Mucosa of rectum (tissue), 2 donors: ENCODE measurements at regions not wholly inside any gene's neighbourhood (a gene's known extent, or its start where the extent isn't known, plus 50 kb on each side); places are given as distances from the start of the nearest gene placed in this dataset.

ENCODE experiments used
- H3K27ac ChIP-seq, 2 donors: one replicate each; pipeline ENCODE4 v1.7.0; 2013; ENCODE audit warnings: inconsistent platforms in 2 of 2, low read depth in 2 of 2, low read length in 2 of 2
- H3K27me3 ChIP-seq, 2 donors: one replicate each; pipeline ENCODE4 v1.7.0; 2013; ENCODE audit warnings: low read length in 2 of 2; ENCODE audit not compliant: control insufficient read depth in 2 of 2, insufficient read depth in 2 of 2
- H3K36me3 ChIP-seq, 2 donors: one replicate each; pipeline ENCODE4 v1.7.0; 2013; ENCODE audit warnings: low read length in 2 of 2; ENCODE audit not compliant: control insufficient read depth in 2 of 2, insufficient read depth in 2 of 2
- H3K4me1 ChIP-seq, 2 donors: one replicate each; pipeline ENCODE4 v1.7.0; 2013; ENCODE audit warnings: low read length in 2 of 2, mild to moderate bottlenecking in 1 of 2; ENCODE audit not compliant: control insufficient read depth in 2 of 2, insufficient read depth in 2 of 2
- H3K4me3 ChIP-seq, 2 donors: one replicate each; pipeline ENCODE4 v1.7.0; 2013; ENCODE audit warnings: low read length in 2 of 2
- H3K9ac ChIP-seq, 2 donors: one replicate each; pipeline ENCODE4 v1.7.0; 2013; ENCODE audit warnings: low read length in 2 of 2, low read depth in 1 of 2, mild to moderate bottlenecking in 1 of 2
- H3K9me3 ChIP-seq, 2 donors: one replicate each; pipeline ENCODE4 v1.7.0; 2013; ENCODE audit warnings: low read length in 2 of 2; ENCODE audit not compliant: control insufficient read depth in 2 of 2
- donor health status: healthy.
- donor health status: Normal muscosa, but diverticular disease.

GRCh38 chr11:27246925-27247324, 116.1 kb downstream of the CCDC34 start:
- Histone ChIP-seq H3K27ac (no peak overlapping the region), H3K4me3 (no peak overlapping the region), H3K36me3 (no peaks in the 10 kb centered on the region), H3K9me3 (no peaks in the 10 kb centered on the region), H3K4me1 (peaks cover 0 to 4% of the 10 kb centered on the region in 2 donors), H3K9ac (no peak overlapping the region), H3K27me3 (no peaks in the 10 kb centered on the region)

- no peaks in the 10 kb centered on the region for H3K9me3 ChIP-seq
- H3K4me3 ChIP-seq: no peak overlapping the region
- H3K27me3 ChIP-seq: no peaks in the 10 kb centered on the region
- H3K4me1 ChIP-seq: peaks cover 0 to 4% of the 10 kb centered on the region in 2 donors
- no peak overlapping the region for H3K9ac ChIP-seq
- H3K36me3 ChIP-seq: no peaks in the 10 kb centered on the region
- no peak overlapping the region for H3K27ac ChIP-seq
These were observed 118.1 kb downstream of the CCDC34 start for GRCh38 chr11:27244900-27245299.

GRCh38 chr11:27242591-27242990, 120.4 kb downstream of the CCDC34 start:
- no peaks in the 10 kb centered on the region for H3K9me3 ChIP-seq
- H3K4me3 ChIP-seq: no peak overlapping the region
- H3K36me3 ChIP-seq: no peaks in the 10 kb centered on the region
- H3K9ac ChIP-seq: no peak overlapping the region
- peaks cover 9 to 11% of the 10 kb centered on the region in 2 donors for H3K4me1 ChIP-seq
- no peak overlapping the region for H3K27ac ChIP-seq
- H3K27me3 ChIP-seq: no peaks in the 10 kb centered on the region

GRCh38 chr11:27241311-27242122, 121.5 kb downstream of the CCDC34 start:
- Histone ChIP-seq H3K27ac (no peak overlapping the region), H3K36me3 (no peaks in the 10 kb centered on the region), H3K27me3 (no peaks in the 10 kb centered on the region), H3K9ac (no peak overlapping the region), H3K4me3 (no peak overlapping the region), H3K9me3 (no peaks in the 10 kb centered on the region), H3K4me1 (peaks cover 9 to 11% of the 10 kb centered on the region in 2 donors)

GRCh38 chr11:27239305-27239942, 123.6 kb downstream of the CCDC34 start:
- no peaks in the 10 kb centered on the region for H3K27me3 ChIP-seq
- no peak overlapping the region for H3K9ac ChIP-seq
- no peak overlapping the region for H3K4me3 ChIP-seq
- H3K27ac ChIP-seq: no peak overlapping the region
- H3K36me3 ChIP-seq: no peaks in the 10 kb centered on the region
- no peaks in the 10 kb centered on the region for H3K9me3 ChIP-seq
- peaks cover 13 to 17% of the 10 kb centered on the region in 2 donors for H3K4me1 ChIP-seq

GRCh38 chr11:27238811-27239210, 124.2 kb downstream of the CCDC34 start:
- no peak overlapping the region for H3K4me3 ChIP-seq
- H3K36me3 ChIP-seq: no peaks in the 10 kb centered on the region
- no peaks in the 10 kb centered on the region for H3K9me3 ChIP-seq
- no peaks in the 10 kb centered on the region for H3K27me3 ChIP-seq
- H3K9ac ChIP-seq: no peak overlapping the region
- no peak overlapping the region for H3K27ac ChIP-seq
- peaks cover 16 to 24% of the 10 kb centered on the region in 2 donors for H3K4me1 ChIP-seq

GRCh38 chr11:27237643-27238042, 125.4 kb downstream of the CCDC34 start:
- peak overlapping the region in 1 of 2 donors; percentile 43 for H3K27ac ChIP-seq
- no peaks in the 10 kb centered on the region for H3K36me3 ChIP-seq
- peaks cover 17 to 32% of the 10 kb centered on the region in 2 donors for H3K4me1 ChIP-seq
- H3K4me3 ChIP-seq: no peak overlapping the region
- no peaks in the 10 kb centered on the region for H3K27me3 ChIP-seq
- no peak overlapping the region for H3K9ac ChIP-seq
- no peaks in the 10 kb centered on the region for H3K9me3 ChIP-seq

GRCh38 chr11:27234961-27235360, 128.1 kb downstream of the CCDC34 start:
- Histone ChIP-seq H3K27me3 (no peaks in the 10 kb centered on the region), H3K9ac (no peak overlapping the region), H3K9me3 (no peaks in the 10 kb centered on the region), H3K4me1 (peaks cover 17 to 32% of the 10 kb centered on the region in 2 donors), H3K4me3 (no peak overlapping the region), H3K27ac (no peak overlapping the region), H3K36me3 (no peaks in the 10 kb centered on the region)

GRCh38 chr11:27234043-27234668, 128.9 kb downstream of the CCDC34 start:
- H3K9ac ChIP-seq: no peak overlapping the region
- no peaks in the 10 kb centered on the region for H3K36me3 ChIP-seq
- no peaks in the 10 kb centered on the region for H3K9me3 ChIP-seq
- peak overlapping the region; percentile 62 to 64 for H3K27ac ChIP-seq
- peaks cover 17 to 35% of the 10 kb centered on the region in 2 donors for H3K4me1 ChIP-seq
- no peaks in the 10 kb centered on the region for H3K27me3 ChIP-seq
- H3K4me3 ChIP-seq: no peak overlapping the region

GRCh38 chr11:27233654-27234042, 129.4 kb downstream of the CCDC34 start:
- Histone ChIP-seq H3K9me3 (no peaks in the 10 kb centered on the region), H3K9ac (no peak overlapping the region), H3K4me1 (peaks cover 17 to 35% of the 10 kb centered on the region in 2 donors), H3K27ac (peak overlapping the region; percentile 62 to 64), H3K27me3 (no peaks in the 10 kb centered on the region), H3K4me3 (no peak overlapping the region), H3K36me3 (no peaks in the 10 kb centered on the region)
